Endothelial cell of umbilical vein (primary cell): ENCODE measurements at regions not wholly inside any gene's neighbourhood (a gene's known extent, or its start where the extent isn't known, plus 50 kb on each side); places are given as distances from the start of the nearest gene placed in this dataset.

Experiments used
- BruUV-seq: library from RNA; stranded (reverse); fragments of 400-500 nt; replicated peaks from 2 replicates; lab custom pipeline; 2021; lab: Mats Ljungman, UMichigan
- CTCF ChIA-PET: fragments of 300-600, 350-600 bp; sonication (Branson Sonifier 250); formaldehyde crosslinking; loops from one replicate; lab custom pipeline; 2021; ENCODE audit warnings: antibody characterized with exemption, inconsistent platforms; lab: Charles Lee
- POLR2A ChIA-PET: fragments of 300-600, 350-600 bp; sonication (Branson Sonifier 250); formaldehyde crosslinking; loops from one replicate; lab custom pipeline; 2021; ENCODE audit warnings: antibody characterized with exemption, inconsistent platforms; lab: Charles Lee
- DNase-seq: peaks from one replicate; pipeline ENCODE4 v3.0.0-alpha.2; 2011; ENCODE audit warnings: low read depth, low spot score
- FAIRE-seq: peaks from 2 replicates; lab custom pipeline; 2011; peaks lifted over from hg19 to GRCh38; lab: Jason Lieb, UNC
- H2AFZ ChIP-seq: 2 replicates; pipeline ENCODE4 v1.6.0; 2012; ENCODE audit warnings: low read depth, low read length, control low read depth, inconsistent platforms
- H3K27ac ChIP-seq: 2 replicates; pipeline ENCODE4 v1.5.1; 2011; ENCODE audit warnings: low read depth, mild to moderate bottlenecking, control low read depth, low read length, moderate library complexity; ENCODE audit not compliant: insufficient read depth
- H3K27me3 ChIP-seq, 2 experiments: 2 replicates each; pipeline versions ENCODE4 v1.6.0 to v1.6.1; 2011; ENCODE audit warnings: low read length in 2 of 2, mixed read lengths in 1 of 2; ENCODE audit not compliant: control insufficient read depth in 2 of 2, insufficient read depth in 2 of 2
- H3K36me3 ChIP-seq, 2 experiments: 2 replicates in 1 of 2; 3 replicates in 1 of 2; pipeline ENCODE4 v1.5.1; 2011; ENCODE audit warnings: low read length in 2 of 2, mild to moderate bottlenecking in 1 of 2, moderate library complexity in 1 of 2; ENCODE audit not compliant: control insufficient read depth in 2 of 2, insufficient read depth in 2 of 2; ENCODE audit errors: extremely low read depth in 1 of 2
- H3K4me1 ChIP-seq: 3 replicates; pipeline ENCODE4 v1.5.1; 2011; ENCODE audit warnings: mild to moderate bottlenecking, low read length; ENCODE audit not compliant: control insufficient read depth, insufficient read depth; ENCODE audit errors: extremely low read depth
- H3K4me2 ChIP-seq: 2 replicates; pipeline ENCODE4 v1.6.1; 2011; ENCODE audit warnings: low read length, control low read depth, mixed read lengths; ENCODE audit not compliant: insufficient read depth
- H3K4me3 ChIP-seq, 3 experiments: fragments of 200-600 bp in 1 of 3; sonication (generic), shearing (Covaris generic) in 1 of 3; replicated peaks in 1 of 3; 2 replicates each; pipeline ENCODE4 v1.5.1; 2011 to 2016; ENCODE audit warnings: control low read depth in 3 of 3, low read length in 3 of 3, mild to moderate bottlenecking in 2 of 3, inconsistent platforms in 1 of 3, low read depth in 1 of 3, moderate library complexity in 1 of 3; ENCODE audit not compliant: insufficient read depth in 1 of 3
- H3K79me2 ChIP-seq: 2 replicates; pipeline ENCODE4 v1.6.0; 2012; ENCODE audit warnings: low read length, inconsistent platforms; ENCODE audit not compliant: control insufficient read depth, insufficient read depth
- H3K9ac ChIP-seq: replicated peaks from 2 replicates; pipeline ENCODE3; 2011; ENCODE audit warnings: low read length, control low read depth; ENCODE audit not compliant: insufficient read depth; ENCODE audit errors: extremely low read depth
- H3K9me1 ChIP-seq: replicated peaks from 3 replicates; pipeline ENCODE4 v1.6.0; 2011; ENCODE audit warnings: mild to moderate bottlenecking, low read length; ENCODE audit not compliant: control insufficient read depth, insufficient read depth; ENCODE audit errors: extremely low read depth
- H3K9me3 ChIP-seq: replicated peaks from 2 replicates; pipeline ENCODE4 v1.5.1; 2012; ENCODE audit warnings: low read length, inconsistent platforms; ENCODE audit not compliant: control insufficient read depth, insufficient read depth
- H4K20me1 ChIP-seq: replicated peaks from 2 replicates; pipeline ENCODE3; 2011; ENCODE audit warnings: mild to moderate bottlenecking, low read length; ENCODE audit not compliant: control insufficient read depth, insufficient read depth; ENCODE audit errors: extremely low read depth
- CTCF ChIP-seq, 2 donors: IDR thresholded peaks; 1 replicate in 1 of 2; 2 replicates in 1 of 2; pipeline ENCODE4 v1.5.1; 2011; ENCODE audit warnings: low read length in 2 of 2, mild to moderate bottlenecking in 2 of 2, moderate library complexity in 2 of 2, control low read depth in 1 of 2, inconsistent platforms in 1 of 2, low read depth in 1 of 2; ENCODE audit not compliant: insufficient read depth in 1 of 2; ENCODE audit errors: extremely low read depth in 1 of 2
- EZH2 ChIP-seq: IDR thresholded peaks from 2 replicates; pipeline ENCODE4 v1.6.1; 2012; ENCODE audit warnings: borderline replicate concordance, low read depth, mild to moderate bottlenecking, moderate library complexity, low read length, inconsistent platforms; ENCODE audit not compliant: severe bottlenecking
- FOS ChIP-seq: IDR thresholded peaks from 2 replicates; pipeline ENCODE4 v1.6.1; 2011; ENCODE audit warnings: mild to moderate bottlenecking, low read length, moderate library complexity, borderline replicate concordance; ENCODE audit not compliant: insufficient read depth
- GATA2 ChIP-seq: IDR thresholded peaks from 2 replicates; pipeline ENCODE4 v1.7.0; 2011; ENCODE audit warnings: low read depth, mild to moderate bottlenecking, moderate library complexity, mixed read lengths, low read length; ENCODE audit not compliant: insufficient read length, insufficient read depth
- JUN ChIP-seq: IDR thresholded peaks from 2 replicates; pipeline ENCODE4 v1.6.1; 2011; ENCODE audit warnings: borderline replicate concordance, low read depth; ENCODE audit not compliant: insufficient read length, insufficient read depth
- MAX ChIP-seq: IDR thresholded peaks from 2 replicates; pipeline ENCODE4 v1.6.1; 2011; ENCODE audit not compliant: insufficient read depth, insufficient read length
- MYC ChIP-seq: IDR thresholded peaks from one replicate; pipeline ENCODE4 v1.6.1; 2011; ENCODE audit warnings: mild to moderate bottlenecking, low read depth, low read length
- POLR2A ChIP-seq: IDR thresholded peaks from 2 replicates; pipeline ENCODE4 v1.6.1; 2012; ENCODE audit warnings: low read depth, mild to moderate bottlenecking, control low read depth, low read length
- POLR2AphosphoS5 ChIP-seq: IDR thresholded peaks from 2 replicates; pipeline ENCODE4 v1.6.1; 2012; ENCODE audit warnings: low read depth, mild to moderate bottlenecking, control low read depth, low read length, moderate library complexity; ENCODE audit not compliant: insufficient read depth
- dilution Hi-C: fragments of 300-500 bp; cut with MboI; formaldehyde crosslinking; loops from one replicate; pipeline ENCODE4 v1.15.0; 2019; ENCODE audit warnings: low sequenced_read_pairs; ENCODE audit not compliant: extremely low pct_ligation_motif_present
- intact Hi-C: fragments of 100-400 bp; cut with micrococcal nuclease; formaldehyde crosslinking; loops from one replicate; pipeline ENCODE4 v1.10.0; 2022

- ChIA-PET POLR2A (no interaction called here), CTCF (no interaction called here)
- no peak overlapping the region for H3K4me2 ChIP-seq
- H3K9me3 ChIP-seq: peaks cover 2% of the 10 kb centered on the region
- no TSS peak for BruUV-seq
- H3K9me1 ChIP-seq: no peaks in the 10 kb centered on the region
- H3K4me1 ChIP-seq: no peaks in the 10 kb centered on the region
- no peaks in the 10 kb centered on the region for H3K27me3 ChIP-seq
- no peak overlapping the region for H2AFZ ChIP-seq
- TF ChIP-seq MYC (no peak), JUN (no peak), CTCF (IDR thresholded peaks at IDR 0.05; ENCODE audit: extremely low read depth in 1 of 2, insufficient read depth in 1 of 2, low read depth in 1 of 2, low read length in 2 of 2) (no peak), GATA2 (no peak), EZH2 (no peak), POLR2A (no peak), FOS (no peak), MAX (no peak), POLR2AphosphoS5 (no peak)
- no peak overlapping the region for H3K27ac ChIP-seq
- FAIRE-seq (no peak), DNase-seq (no peak)
- no peaks in the 10 kb centered on the region for H3K79me2 ChIP-seq
- dilution Hi-C loops (no loop called here), intact Hi-C loops (no loop called here)
- no peak overlapping the region for H3K9ac ChIP-seq
- H4K20me1 ChIP-seq: no peaks in the 10 kb centered on the region
- H3K36me3 ChIP-seq: no peaks in the 10 kb centered on the region
- H3K4me3 ChIP-seq: no peak overlapping the region
These were observed 671.8 kb downstream of the RPS29 start for GRCh38 chr14:48914382-48914781.
